ENCODE measurements at regions not wholly inside any gene's neighbourhood (a gene's known extent, or its start where the extent isn't known, plus 50 kb on each side); places are given as distances from the start of the nearest gene placed in this dataset.

DNA sequence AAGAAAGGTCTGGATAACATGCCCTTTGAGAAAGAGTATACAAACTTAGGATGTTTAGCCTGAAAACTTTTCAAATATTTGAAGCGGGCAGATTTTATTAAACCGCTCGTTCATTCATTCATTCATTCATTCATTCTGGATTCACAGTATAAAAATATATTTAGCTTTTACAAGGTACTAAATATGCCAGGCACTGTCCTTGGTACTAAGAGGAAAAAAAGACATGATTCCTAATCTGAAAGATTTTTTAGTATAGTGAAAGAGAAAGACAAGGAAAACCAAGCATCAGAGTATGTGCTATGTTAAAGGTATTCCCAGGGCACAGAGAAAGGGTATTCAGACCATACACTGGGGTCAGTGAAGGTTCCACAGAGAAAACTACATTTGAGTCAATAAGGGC, 299.7 kb downstream of the BCAT1 start:
- no peak overlapping the region for H3K9ac ChIP-seq (ENCODE audit: insufficient read depth in 1 of 2, low read depth in 2 of 2, low read length in 2 of 2)
- no peak for TF ChIP-seq STAT5A (IDR thresholded peaks at IDR 0.05; ENCODE audit: borderline replicate concordance, low read length)
- H3K9me1 ChIP-seq (ENCODE audit: control insufficient read depth, insufficient read depth, low read length): no peaks in the 10 kb centered on the region
- H3K27me3 ChIP-seq (ENCODE audit: control insufficient read depth in 2 of 2, insufficient read depth in 2 of 2, low read length in 2 of 2): no peaks in the 10 kb centered on the region; a peak in 1 of 5 replicates
- H3K27ac ChIP-seq (ENCODE audit: extremely low read depth, low read depth, low read length): no peak overlapping the region
- H3K4me3 ChIP-seq: no peak overlapping the region
- no peaks in the 10 kb centered on the region for H3K36me3 ChIP-seq (ENCODE audit: control insufficient read depth, insufficient read depth, low read length)
- DNase-seq (ENCODE audit: extremely low read depth in 1 of 4, low spot score in 3 of 4): no peak
- POLR2A ChIA-PET: no interaction called here
- H3K79me2 ChIP-seq (ENCODE audit: control insufficient read depth, insufficient read depth, low read length): no peaks in the 10 kb centered on the region
- no peaks in the 10 kb centered on the region for H3K4me1 ChIP-seq (replicated peaks in 1 of 2; ENCODE audit: control insufficient read depth in 2 of 2, insufficient read depth in 2 of 2, low read length in 2 of 2)
- H3K4me2 ChIP-seq (ENCODE audit: insufficient read depth, low read length): no peak overlapping the region
- CTCF ChIA-PET (ENCODE audit: low intra/inter-chr PET ratio): no interaction called here
- no peaks in the 10 kb centered on the region for H3K9me3 ChIP-seq (replicated peaks; ENCODE audit: control insufficient read depth, insufficient read depth, low read depth, low read length)
- in situ Hi-C loops (cut with MboI): no loop called here
- no TSS peak for BruUV-seq (replicated peaks)
- no peak for ATAC-seq
- 0% methylated on average over 3 of the region's 3 CpGs for WGBS (ENCODE audit: insufficient coverage, low coverage, missing lambda C conversion rate)
- no peak for FAIRE-seq
- H4K20me1 ChIP-seq (replicated peaks; ENCODE audit: control insufficient read depth, insufficient read depth, low read length): no peaks in the 10 kb centered on the region
- no peak overlapping the region for H2AFZ ChIP-seq (ENCODE audit: low read depth, low read length)
- intact Hi-C loops (cut with micrococcal nuclease): no loop called here

DNA sequence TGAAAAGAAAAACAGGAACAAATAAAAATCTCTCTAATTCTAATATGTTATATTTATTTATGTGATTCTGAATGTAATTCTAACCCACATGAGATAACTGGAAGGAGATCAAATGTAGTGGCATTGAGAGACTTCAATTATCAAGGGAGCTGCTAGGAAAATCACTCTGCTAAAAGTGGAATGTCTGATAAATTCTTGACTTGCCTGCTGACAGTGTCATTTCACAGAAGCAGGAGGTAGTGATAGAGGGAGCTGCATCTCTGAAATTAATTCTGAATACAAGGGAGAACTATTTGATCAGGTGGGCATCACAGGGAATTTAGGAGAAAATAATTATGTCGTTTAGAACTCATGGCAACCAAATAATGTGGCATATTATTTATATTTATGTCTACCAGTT, 303.6 kb downstream of the BCAT1 start:
- ChIA-PET POLR2A (no interaction called here), CTCF (ENCODE audit: low intra/inter-chr PET ratio) (no interaction called here)
- Histone ChIP-seq H3K36me3 (ENCODE audit: control insufficient read depth, insufficient read depth, low read length) (no peaks in the 10 kb centered on the region), H3K9me1 (ENCODE audit: control insufficient read depth, insufficient read depth, low read length) (no peaks in the 10 kb centered on the region), H3K9ac (ENCODE audit: insufficient read depth in 1 of 2, low read depth in 2 of 2, low read length in 2 of 2) (no peak overlapping the region), H3K27me3 (ENCODE audit: control insufficient read depth in 2 of 2, insufficient read depth in 2 of 2, low read length in 2 of 2) (no peaks in the 10 kb centered on the region; a peak in 1 of 5 replicates), H3K79me2 (ENCODE audit: control insufficient read depth, insufficient read depth, low read length) (no peaks in the 10 kb centered on the region), H3K4me3 (no peak overlapping the region), H3K4me1 (replicated peaks in 1 of 2; ENCODE audit: control insufficient read depth in 2 of 2, insufficient read depth in 2 of 2, low read length in 2 of 2) (no peaks in the 10 kb centered on the region), H3K27ac (ENCODE audit: extremely low read depth, low read depth, low read length) (no peak overlapping the region), H3K9me3 (replicated peaks; ENCODE audit: control insufficient read depth, insufficient read depth, low read depth, low read length) (no peaks in the 10 kb centered on the region), H3K4me2 (ENCODE audit: insufficient read depth, low read length) (no peak overlapping the region), H4K20me1 (replicated peaks; ENCODE audit: control insufficient read depth, insufficient read depth, low read length) (no peaks in the 10 kb centered on the region), H2AFZ (ENCODE audit: low read depth, low read length) (no peak overlapping the region)
- no peak for FAIRE-seq
- no peak for TF ChIP-seq BRD4 (IDR thresholded peaks at IDR 0.05)
- no peak for TF ChIP-seq PTRF (tag; IDR thresholded peaks at IDR 0.05)
- no peak for TF ChIP-seq POLR2A (conservative IDR thresholded peaks at IDR 0.05)
- TF ChIP-seq REST (IDR thresholded peaks at IDR 0.05; ENCODE audit: borderline replicate concordance): no peak
- no peak for TF ChIP-seq REST (CRISPR knock-in tag; IDR thresholded peaks at IDR 0.05; ENCODE audit: low read depth)
- no peak for TF ChIP-seq ESRRB (CRISPR knock-in tag; IDR thresholded peaks at IDR 0.05; ENCODE audit: borderline replicate concordance)
- in situ Hi-C loops (cut with MboI) (no loop called here), intact Hi-C loops (cut with micrococcal nuclease) (no loop called here)
- WGBS (ENCODE audit: insufficient coverage, low coverage, missing lambda C conversion rate): 0% methylated on average over 1 of the region's 1 CpG
- ATAC-seq: no peak
- no TSS peak for BruUV-seq (replicated peaks)
- DNase-seq (ENCODE audit: extremely low read depth in 1 of 4, low spot score in 3 of 4): no peak
